WTC11 (cell line): ENCODE measurements at regions not wholly inside any gene's neighbourhood (a gene's known extent, or its start where the extent isn't known, plus 50 kb on each side); places are given as distances from the start of the nearest gene placed in this dataset.

Source experiments
- ATAC-seq: fragments of 200-7000 bp; cut with Tn5 transposase; 2 replicates; pipeline ENCODE4 v1.10.0; 2021; ENCODE audit warnings: mild to moderate bottlenecking, moderate library complexity
- CTCF ChIA-PET: fragments of 300-600 bp; sonication (Branson Sonifier 250); formaldehyde crosslinking; loops from one replicate; lab custom pipeline; 2021; ENCODE audit warnings: antibody characterized with exemption; lab: Charles Lee
- POLR2A ChIA-PET: fragments of 350-600 bp; sonication (Branson Sonifier 250); formaldehyde crosslinking; loops from one replicate; lab custom pipeline; 2021; ENCODE audit warnings: antibody characterized with exemption; lab: Charles Lee
- DNase-seq: peaks from one replicate; pipeline ENCODE4 v3.0.0; 2021; ENCODE audit warnings: low spot score
- H3K27ac Mint-ChIP-seq: 2 replicates; pipeline ENCODE4 v1.8.0; 2021; ENCODE audit warnings: mixed read lengths
- H3K27me3 Mint-ChIP-seq: 2 replicates; pipeline ENCODE4 v1.8.0; 2021; ENCODE audit warnings: low read depth, mild to moderate bottlenecking, moderate library complexity, mixed read lengths
- H3K36me3 Mint-ChIP-seq: 2 replicates; pipeline ENCODE4 v1.8.0; 2021; ENCODE audit warnings: mixed read lengths
- H3K4me1 Mint-ChIP-seq: 2 replicates; pipeline ENCODE4 v1.8.0; 2022; ENCODE audit warnings: mixed read lengths
- H3K4me3 Mint-ChIP-seq: 2 replicates; pipeline ENCODE4 v1.8.0; 2021; ENCODE audit warnings: mild to moderate bottlenecking, moderate library complexity, mixed read lengths
- H3K9me3 Mint-ChIP-seq: 2 replicates; pipeline ENCODE4 v1.8.0; 2021; ENCODE audit warnings: mixed read lengths
- ATF1 ChIP-seq: sonication (generic); formaldehyde crosslinking; IDR thresholded peaks from 2 replicates; pipeline ENCODE4 v1.8.1; 2023; ENCODE audit warnings: mild to moderate bottlenecking, moderate library complexity, missing genetic modification reagents
- EMX1 ChIP-seq: fragments of 250-450 bp; sonication (Bioruptor Pico); IDR thresholded peaks from 2 replicates; pipeline ENCODE4 v1.8.0; 2021; ENCODE audit warnings: mild to moderate bottlenecking
- JAZF1 ChIP-seq: fragments of 250-450 bp; sonication (Bioruptor Pico); IDR thresholded peaks from 2 replicates; pipeline ENCODE4 v1.9.0; 2021; ENCODE audit warnings: moderate library complexity, mild to moderate bottlenecking, inconsistent platforms
- NFYB ChIP-seq: sonication (generic); formaldehyde crosslinking; conservative IDR thresholded peaks from 2 replicates; pipeline ENCODE4 v1.8.0; 2022; ENCODE audit warnings: low read depth, missing genetic modification reagents
- PRRX2 ChIP-seq: fragments of 250-450 bp; sonication (Bioruptor Pico); IDR thresholded peaks from 2 replicates; pipeline ENCODE4 v1.8.0; 2021; ENCODE audit warnings: mild to moderate bottlenecking
- SMAD3 ChIP-seq: sonication (generic); formaldehyde crosslinking; IDR thresholded peaks from 2 replicates; pipeline ENCODE4 v1.8.0; 2022; ENCODE audit warnings: missing genetic modification reagents, mild to moderate bottlenecking, borderline replicate concordance
- TCF7 ChIP-seq: sonication (generic); formaldehyde crosslinking; IDR thresholded peaks from 2 replicates; pipeline ENCODE4 v1.8.0; 2022; ENCODE audit warnings: mild to moderate bottlenecking, low read depth, missing genetic modification reagents, moderate library complexity
- TEAD1 ChIP-seq: sonication (generic); formaldehyde crosslinking; IDR thresholded peaks from 2 replicates; pipeline ENCODE4 v1.8.0; 2022; ENCODE audit warnings: mild to moderate bottlenecking, missing genetic modification reagents
- ZNF138 ChIP-seq: sonication (generic); formaldehyde crosslinking; conservative IDR thresholded peaks from 2 replicates; pipeline ENCODE4 v1.8.1; 2022; ENCODE audit warnings: mild to moderate bottlenecking, moderate library complexity, missing genetic modification reagents
- ZNF219 ChIP-seq: sonication (generic); formaldehyde crosslinking; IDR thresholded peaks from 2 replicates; pipeline ENCODE4 v1.8.0; 2023; ENCODE audit warnings: missing genetic modification reagents, mild to moderate bottlenecking, borderline replicate concordance
- TF ChIP-seq, protein P1 (sequence below): sonication (generic); formaldehyde crosslinking; IDR thresholded peaks from 2 replicates; pipeline ENCODE4 v1.8.1; 2022; ENCODE audit warnings: missing genetic modification reagents, borderline replicate concordance
- TF ChIP-seq, protein P2 (sequence below): sonication (generic); formaldehyde crosslinking; IDR thresholded peaks from 2 replicates; pipeline ENCODE4 v1.8.0; 2022; ENCODE audit warnings: mild to moderate bottlenecking, missing genetic modification reagents
- TF ChIP-seq, protein P3 (sequence below): fragments of 250-450 bp; sonication (Bioruptor Pico); IDR thresholded peaks from 2 replicates; pipeline ENCODE4 v1.9.0; 2021; ENCODE audit warnings: moderate library complexity, mild to moderate bottlenecking, inconsistent platforms, borderline replicate concordance
- TF ChIP-seq, protein P4 (sequence below): fragments of 250-450 bp; sonication (Bioruptor Pico); IDR thresholded peaks from 2 replicates; pipeline ENCODE4 v1.9.0; 2021; ENCODE audit warnings: mild to moderate bottlenecking, borderline replicate concordance
- TF ChIP-seq, protein P5 (sequence below): fragments of 250-450 bp; sonication (Bioruptor Pico); IDR thresholded peaks from 2 replicates; pipeline ENCODE4 v1.9.0; 2021; ENCODE audit warnings: mild to moderate bottlenecking

DNA sequence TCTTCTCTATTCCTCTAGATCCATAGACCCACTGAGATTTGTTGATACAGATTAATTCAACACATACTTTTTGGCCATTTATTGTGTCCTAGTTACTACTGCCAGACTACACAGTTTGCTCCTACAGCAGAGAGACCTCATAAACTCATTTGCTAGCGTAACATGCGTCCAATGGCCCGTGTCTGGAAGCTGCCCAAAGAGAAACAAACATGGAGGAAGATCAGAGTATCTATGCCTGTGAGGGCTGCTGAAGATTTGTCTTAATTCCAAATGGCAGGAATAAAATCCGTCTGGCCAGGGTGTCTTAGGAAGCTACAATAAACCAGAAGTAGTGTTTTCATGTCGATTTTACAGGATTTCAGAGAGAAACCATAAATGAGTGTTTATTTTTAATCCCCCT is 214.7 kb downstream of the CLIC5 start (continued):
- TF ChIP-seq, protein P1, sequence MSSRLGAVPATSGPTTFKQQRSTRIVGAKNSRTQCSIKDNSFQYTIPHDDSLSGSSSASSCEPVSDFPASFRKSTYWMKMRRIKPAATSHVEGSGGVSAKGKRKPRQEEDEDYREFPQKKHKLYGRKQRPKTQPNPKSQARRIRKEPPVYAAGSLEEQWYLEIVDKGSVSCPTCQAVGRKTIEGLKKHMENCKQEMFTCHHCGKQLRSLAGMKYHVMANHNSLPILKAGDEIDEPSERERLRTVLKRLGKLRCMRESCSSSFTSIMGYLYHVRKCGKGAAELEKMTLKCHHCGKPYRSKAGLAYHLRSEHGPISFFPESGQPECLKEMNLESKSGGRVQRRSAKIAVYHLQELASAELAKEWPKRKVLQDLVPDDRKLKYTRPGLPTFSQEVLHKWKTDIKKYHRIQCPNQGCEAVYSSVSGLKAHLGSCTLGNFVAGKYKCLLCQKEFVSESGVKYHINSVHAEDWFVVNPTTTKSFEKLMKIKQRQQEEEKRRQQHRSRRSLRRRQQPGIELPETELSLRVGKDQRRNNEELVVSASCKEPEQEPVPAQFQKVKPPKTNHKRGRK (CRISPR knock-in tag), result no peak
- TF ChIP-seq, protein P2, sequence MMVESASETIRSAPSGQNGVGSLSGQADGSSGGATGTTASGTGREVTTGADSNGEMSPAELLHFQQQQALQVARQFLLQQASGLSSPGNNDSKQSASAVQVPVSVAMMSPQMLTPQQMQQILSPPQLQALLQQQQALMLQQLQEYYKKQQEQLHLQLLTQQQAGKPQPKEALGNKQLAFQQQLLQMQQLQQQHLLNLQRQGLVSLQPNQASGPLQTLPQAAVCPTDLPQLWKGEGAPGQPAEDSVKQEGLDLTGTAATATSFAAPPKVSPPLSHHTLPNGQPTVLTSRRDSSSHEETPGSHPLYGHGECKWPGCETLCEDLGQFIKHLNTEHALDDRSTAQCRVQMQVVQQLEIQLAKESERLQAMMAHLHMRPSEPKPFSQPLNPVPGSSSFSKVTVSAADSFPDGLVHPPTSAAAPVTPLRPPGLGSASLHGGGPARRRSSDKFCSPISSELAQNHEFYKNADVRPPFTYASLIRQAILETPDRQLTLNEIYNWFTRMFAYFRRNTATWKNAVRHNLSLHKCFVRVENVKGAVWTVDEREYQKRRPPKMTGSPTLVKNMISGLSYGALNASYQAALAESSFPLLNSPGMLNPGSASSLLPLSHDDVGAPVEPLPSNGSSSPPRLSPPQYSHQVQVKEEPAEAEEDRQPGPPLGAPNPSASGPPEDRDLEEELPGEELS (CRISPR knock-in tag), result no peak

DNA sequence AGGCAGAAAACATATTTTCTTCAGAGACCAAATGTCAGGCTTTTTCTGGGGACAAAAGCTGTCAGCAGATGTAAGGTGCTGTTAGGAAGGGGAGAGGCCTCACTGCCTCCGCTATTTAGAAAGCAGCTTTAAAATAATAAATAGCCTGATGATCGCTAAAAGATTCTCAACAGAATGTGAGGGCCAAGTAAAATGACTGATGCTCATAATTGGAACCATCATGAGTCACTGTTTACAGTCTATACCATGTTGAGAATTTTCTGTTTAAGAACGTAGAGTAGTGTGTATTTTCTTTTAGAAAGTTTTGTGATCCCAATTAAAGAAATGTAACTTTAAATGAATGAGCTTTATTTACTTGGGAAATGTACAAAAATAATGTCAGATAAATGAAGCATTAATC is 220.0 kb downstream of the CLIC5 start:
- no peak overlapping the region for H3K27ac Mint-ChIP-seq
- DNase-seq (no peak), ATAC-seq (no peak)
- no peaks in the 10 kb centered on the region for H3K36me3 Mint-ChIP-seq
- peaks cover 2% of the 10 kb centered on the region; the same call in 1 of the 2 replicates for H3K27me3 Mint-ChIP-seq
- no peak overlapping the region for H3K4me3 Mint-ChIP-seq
- TF ChIP-seq ZNF219 (CRISPR knock-in tag) (no peak), PRRX2 (CRISPR knock-in tag) (no peak), NFYB (no peak), EMX1 (CRISPR knock-in tag) (no peak), SMAD3 (CRISPR knock-in tag) (no peak), ZNF138 (CRISPR knock-in tag) (no peak), TEAD1 (no peak), ATF1 (no peak), TCF7 (CRISPR knock-in tag) (no peak), JAZF1 (CRISPR knock-in tag) (no peak)
- TF ChIP-seq, protein P3, sequence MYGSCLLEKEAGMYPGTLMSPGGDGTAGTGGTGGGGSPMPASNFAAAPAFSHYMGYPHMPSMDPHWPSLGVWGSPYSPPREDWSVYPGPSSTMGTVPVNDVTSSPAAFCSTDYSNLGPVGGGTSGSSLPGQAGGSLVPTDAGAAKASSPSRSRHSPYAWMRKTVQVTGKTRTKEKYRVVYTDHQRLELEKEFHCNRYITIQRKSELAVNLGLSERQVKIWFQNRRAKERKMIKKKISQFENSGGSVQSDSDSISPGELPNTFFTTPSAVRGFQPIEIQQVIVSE (CRISPR knock-in tag), result no peak
- TF ChIP-seq, protein P4, sequence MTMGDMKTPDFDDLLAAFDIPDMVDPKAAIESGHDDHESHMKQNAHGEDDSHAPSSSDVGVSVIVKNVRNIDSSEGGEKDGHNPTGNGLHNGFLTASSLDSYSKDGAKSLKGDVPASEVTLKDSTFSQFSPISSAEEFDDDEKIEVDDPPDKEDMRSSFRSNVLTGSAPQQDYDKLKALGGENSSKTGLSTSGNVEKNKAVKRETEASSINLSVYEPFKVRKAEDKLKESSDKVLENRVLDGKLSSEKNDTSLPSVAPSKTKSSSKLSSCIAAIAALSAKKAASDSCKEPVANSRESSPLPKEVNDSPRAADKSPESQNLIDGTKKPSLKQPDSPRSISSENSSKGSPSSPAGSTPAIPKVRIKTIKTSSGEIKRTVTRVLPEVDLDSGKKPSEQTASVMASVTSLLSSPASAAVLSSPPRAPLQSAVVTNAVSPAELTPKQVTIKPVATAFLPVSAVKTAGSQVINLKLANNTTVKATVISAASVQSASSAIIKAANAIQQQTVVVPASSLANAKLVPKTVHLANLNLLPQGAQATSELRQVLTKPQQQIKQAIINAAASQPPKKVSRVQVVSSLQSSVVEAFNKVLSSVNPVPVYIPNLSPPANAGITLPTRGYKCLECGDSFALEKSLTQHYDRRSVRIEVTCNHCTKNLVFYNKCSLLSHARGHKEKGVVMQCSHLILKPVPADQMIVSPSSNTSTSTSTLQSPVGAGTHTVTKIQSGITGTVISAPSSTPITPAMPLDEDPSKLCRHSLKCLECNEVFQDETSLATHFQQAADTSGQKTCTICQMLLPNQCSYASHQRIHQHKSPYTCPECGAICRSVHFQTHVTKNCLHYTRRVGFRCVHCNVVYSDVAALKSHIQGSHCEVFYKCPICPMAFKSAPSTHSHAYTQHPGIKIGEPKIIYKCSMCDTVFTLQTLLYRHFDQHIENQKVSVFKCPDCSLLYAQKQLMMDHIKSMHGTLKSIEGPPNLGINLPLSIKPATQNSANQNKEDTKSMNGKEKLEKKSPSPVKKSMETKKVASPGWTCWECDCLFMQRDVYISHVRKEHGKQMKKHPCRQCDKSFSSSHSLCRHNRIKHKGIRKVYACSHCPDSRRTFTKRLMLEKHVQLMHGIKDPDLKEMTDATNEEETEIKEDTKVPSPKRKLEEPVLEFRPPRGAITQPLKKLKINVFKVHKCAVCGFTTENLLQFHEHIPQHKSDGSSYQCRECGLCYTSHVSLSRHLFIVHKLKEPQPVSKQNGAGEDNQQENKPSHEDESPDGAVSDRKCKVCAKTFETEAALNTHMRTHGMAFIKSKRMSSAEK (CRISPR knock-in tag), result no peak
- TF ChIP-seq, protein P1 (CRISPR knock-in tag), result no peak
- TF ChIP-seq, protein P5, sequence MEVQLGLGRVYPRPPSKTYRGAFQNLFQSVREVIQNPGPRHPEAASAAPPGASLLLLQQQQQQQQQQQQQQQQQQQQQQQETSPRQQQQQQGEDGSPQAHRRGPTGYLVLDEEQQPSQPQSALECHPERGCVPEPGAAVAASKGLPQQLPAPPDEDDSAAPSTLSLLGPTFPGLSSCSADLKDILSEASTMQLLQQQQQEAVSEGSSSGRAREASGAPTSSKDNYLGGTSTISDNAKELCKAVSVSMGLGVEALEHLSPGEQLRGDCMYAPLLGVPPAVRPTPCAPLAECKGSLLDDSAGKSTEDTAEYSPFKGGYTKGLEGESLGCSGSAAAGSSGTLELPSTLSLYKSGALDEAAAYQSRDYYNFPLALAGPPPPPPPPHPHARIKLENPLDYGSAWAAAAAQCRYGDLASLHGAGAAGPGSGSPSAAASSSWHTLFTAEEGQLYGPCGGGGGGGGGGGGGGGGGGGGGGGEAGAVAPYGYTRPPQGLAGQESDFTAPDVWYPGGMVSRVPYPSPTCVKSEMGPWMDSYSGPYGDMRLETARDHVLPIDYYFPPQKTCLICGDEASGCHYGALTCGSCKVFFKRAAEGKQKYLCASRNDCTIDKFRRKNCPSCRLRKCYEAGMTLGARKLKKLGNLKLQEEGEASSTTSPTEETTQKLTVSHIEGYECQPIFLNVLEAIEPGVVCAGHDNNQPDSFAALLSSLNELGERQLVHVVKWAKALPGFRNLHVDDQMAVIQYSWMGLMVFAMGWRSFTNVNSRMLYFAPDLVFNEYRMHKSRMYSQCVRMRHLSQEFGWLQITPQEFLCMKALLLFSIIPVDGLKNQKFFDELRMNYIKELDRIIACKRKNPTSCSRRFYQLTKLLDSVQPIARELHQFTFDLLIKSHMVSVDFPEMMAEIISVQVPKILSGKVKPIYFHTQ (CRISPR knock-in tag), result no peak
- H3K4me1 Mint-ChIP-seq, result no peaks in the 10 kb centered on the region
- ChIA-PET POLR2A (no interaction called here), CTCF (no interaction called here)
- peaks cover 4% of the 10 kb centered on the region; the same call in 1 of the 2 replicates for H3K9me3 Mint-ChIP-seq
